GM10248 (cell line): ENCODE measurements at regions not wholly inside any gene's neighbourhood (a gene's known extent, or its start where the extent isn't known, plus 50 kb on each side); places are given as distances from the start of the nearest gene placed in this dataset.
A peak's percentile ranks its signal among the peaks of the same experiment; 100 is the strongest.
"Not testable (repeated sequence)": the region's sequence is repeated elsewhere in the genome, so short reads cannot be mapped to it uniquely, and the experiment has no call there.

Experiments used
- CTCF ChIA-PET: fragments of 300-600 bp; sonication (Branson Sonifier 250); formaldehyde crosslinking; extraction: SDS; loops from one replicate; lab custom pipeline; 2021; ENCODE audit warnings: antibody characterized with exemption; lab: Yijun Ruan, JAX
- POLR2A ChIA-PET: fragments of 350-650 bp; sonication (Branson Sonifier 250); formaldehyde crosslinking; extraction: SDS; loops from one replicate; lab custom pipeline; 2020; ENCODE audit warnings: antibody characterized with exemption; lab: Yijun Ruan, JAX
- DNase-seq: peaks from one replicate; pipeline ENCODE4 v3.0.0; 2012; ENCODE audit errors: extremely low spot score
- TF ChIP-seq, protein P1 (sequence below): IDR thresholded peaks from 2 replicates; pipeline ENCODE4 v1.5.1; 2012; ENCODE audit warnings: mild to moderate bottlenecking, low read depth; ENCODE audit errors: extremely low read depth, missing control alignments, control extremely low read depth

- DNase-seq = no peak
- CTCF ChIA-PET = interaction anchor here (0.7 to 9.2 kb wide), 8 partner anchors 14 to 1093 kb away, joined by 3 to 196 read pairs (median 4); no protein-coding TSS in a partner anchor
- TF ChIP-seq, protein P1, sequence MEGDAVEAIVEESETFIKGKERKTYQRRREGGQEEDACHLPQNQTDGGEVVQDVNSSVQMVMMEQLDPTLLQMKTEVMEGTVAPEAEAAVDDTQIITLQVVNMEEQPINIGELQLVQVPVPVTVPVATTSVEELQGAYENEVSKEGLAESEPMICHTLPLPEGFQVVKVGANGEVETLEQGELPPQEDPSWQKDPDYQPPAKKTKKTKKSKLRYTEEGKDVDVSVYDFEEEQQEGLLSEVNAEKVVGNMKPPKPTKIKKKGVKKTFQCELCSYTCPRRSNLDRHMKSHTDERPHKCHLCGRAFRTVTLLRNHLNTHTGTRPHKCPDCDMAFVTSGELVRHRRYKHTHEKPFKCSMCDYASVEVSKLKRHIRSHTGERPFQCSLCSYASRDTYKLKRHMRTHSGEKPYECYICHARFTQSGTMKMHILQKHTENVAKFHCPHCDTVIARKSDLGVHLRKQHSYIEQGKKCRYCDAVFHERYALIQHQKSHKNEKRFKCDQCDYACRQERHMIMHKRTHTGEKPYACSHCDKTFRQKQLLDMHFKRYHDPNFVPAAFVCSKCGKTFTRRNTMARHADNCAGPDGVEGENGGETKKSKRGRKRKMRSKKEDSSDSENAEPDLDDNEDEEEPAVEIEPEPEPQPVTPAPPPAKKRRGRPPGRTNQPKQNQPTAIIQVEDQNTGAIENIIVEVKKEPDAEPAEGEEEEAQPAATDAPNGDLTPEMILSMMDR = no peak
- POLR2A ChIA-PET = no interaction called here
These were observed 62.0 kb upstream of the TOP1 start for GRCh38 chr20:40966516-40967185.

DNA sequence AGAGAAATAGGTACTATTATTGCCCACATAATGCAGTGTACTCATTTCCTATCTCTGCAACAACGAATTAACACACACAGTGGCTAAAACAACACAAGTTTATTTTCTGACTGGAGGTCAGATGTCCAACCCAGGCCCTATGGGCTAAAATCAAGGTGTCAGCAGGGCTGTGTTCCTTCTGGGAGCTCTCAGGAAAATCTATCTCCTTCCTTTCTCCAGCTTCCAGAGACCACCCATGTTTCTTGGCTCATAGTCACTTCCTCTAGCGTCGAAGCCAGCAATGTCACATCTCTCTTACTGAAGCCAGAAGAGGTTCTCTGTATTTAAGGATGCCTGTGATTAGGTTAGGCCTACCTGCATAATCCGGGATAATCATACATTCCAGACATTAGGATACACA lies 60.9 kb upstream of the TOP1 start:
- TF ChIP-seq, protein P1 = no peak
- ChIA-PET CTCF (interaction anchor here (0.7 to 9.2 kb wide), 26 partner anchors 16 to 377 kb away, joined by 3 to 196 read pairs (median 4); partner anchors contain the start of genes LPIN3 and TOP1), POLR2A (no interaction called here)
- no peak for DNase-seq

DNA sequence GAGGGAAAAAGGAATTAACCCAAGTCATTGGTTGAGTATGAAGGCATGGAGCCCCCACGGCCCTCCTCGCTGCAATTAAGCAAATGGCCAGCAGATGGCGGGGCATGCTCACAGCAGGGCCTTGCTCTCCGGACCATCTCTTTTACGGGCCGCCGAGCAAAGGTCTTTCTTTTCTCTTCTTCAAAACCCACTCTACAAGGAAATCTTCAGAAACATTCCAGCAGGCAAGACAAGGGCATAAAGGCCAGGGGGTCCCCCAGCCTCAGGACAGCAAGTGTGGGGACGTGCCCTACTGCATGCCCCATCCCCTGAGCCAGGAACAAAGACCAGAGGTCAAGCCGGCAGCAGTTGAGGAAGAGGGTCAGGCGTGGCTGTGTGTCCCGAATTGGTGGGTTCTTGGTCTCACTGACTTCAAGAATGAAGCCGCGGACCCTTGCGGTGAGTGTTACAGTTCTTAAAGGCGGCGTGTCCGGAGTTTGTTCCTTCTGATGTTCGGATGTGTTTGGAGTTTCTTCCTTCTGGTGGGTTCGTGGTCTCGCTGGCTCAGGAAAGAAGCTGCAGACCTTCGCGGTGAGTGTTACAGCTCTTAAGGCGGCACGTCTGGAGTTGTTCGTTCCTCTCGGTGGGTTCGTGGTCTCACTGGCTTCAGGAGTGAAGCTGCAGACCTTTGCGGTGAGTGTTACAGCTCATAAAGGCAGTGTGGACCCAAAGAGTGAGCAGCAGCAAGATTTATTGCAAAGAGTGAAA lies 59.6 kb upstream of the TOP1 start:
- POLR2A ChIA-PET = not testable (repeated sequence)
- CTCF ChIA-PET = interaction anchor here (0.6 to 9.2 kb wide), 40 partner anchors 17 to 379 kb away, joined by 3 to 196 read pairs (median 4); partner anchors contain the start of genes LPIN3 and TOP1
- TF ChIP-seq, protein P1 = peak; percentile 96
- peak; percentile 80 for DNase-seq

- no peak for DNase-seq
- TF ChIP-seq, protein P1 = peak; percentile 23
- ChIA-PET CTCF (interaction anchor here (1.3 to 9.2 kb wide), 6 partner anchors 17 to 369 kb away, joined by 3 to 196 read pairs (median 19); partner anchors contain the start of gene LPIN3), POLR2A (no interaction called here)
These were observed 58.4 kb upstream of the TOP1 start for GRCh38 chr20:40970218-40970617.

DNA sequence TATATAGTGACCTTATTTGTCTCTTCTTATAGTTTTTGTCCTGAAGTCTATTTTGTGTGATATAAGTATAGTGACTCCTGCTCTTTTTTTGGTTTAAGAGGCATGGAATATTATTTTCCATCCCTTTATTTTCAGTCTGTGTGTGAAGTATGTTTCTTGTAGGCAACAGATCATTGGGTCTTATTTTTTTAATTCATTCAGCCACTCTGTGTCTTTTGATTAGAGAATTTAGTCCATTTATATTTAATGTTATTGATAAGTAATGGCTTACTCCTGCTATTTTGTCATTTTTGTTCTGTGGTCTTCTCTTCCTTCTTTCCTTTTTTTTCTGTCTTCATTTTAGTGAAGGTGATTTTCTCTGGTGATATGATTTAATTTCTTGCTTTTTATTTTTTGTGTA lies 51.4 kb upstream of the TOP1 start:
- CTCF ChIA-PET = interaction anchor here (7.8 to 18.9 kb wide), 2 partner anchors 11 to 14 kb away, joined by 84 to 196 read pairs; no protein-coding TSS in a partner anchor
- DNase-seq = no peak
- TF ChIP-seq, protein P1 = no peak
- POLR2A ChIA-PET = no interaction called here

DNA sequence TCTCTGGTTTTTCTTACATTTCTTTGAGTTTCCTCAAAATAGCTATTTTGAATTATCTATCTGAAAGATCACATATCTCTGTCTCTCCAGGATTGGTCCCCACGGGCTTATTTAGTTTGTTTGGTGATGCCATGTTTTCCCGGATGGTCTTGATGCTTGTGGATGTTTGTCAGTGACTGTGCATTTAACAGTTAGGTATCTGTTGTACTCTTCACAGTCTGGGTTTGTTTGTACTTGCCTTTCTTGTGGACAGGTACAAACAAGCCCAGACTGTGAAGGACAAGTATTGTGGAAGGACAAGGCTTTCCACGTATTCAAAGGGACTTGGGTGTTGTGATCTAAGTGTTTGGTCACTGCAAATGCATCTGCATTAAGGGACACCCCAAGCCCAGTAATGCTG lies 49.9 kb upstream of the TOP1 start:
- TF ChIP-seq, protein P1 = no peak
- no peak for DNase-seq
- POLR2A ChIA-PET = no interaction called here
- CTCF ChIA-PET = interaction anchor here (1.7 to 18.9 kb wide), 3 partner anchors 12 to 116 kb away, joined by 5 to 196 read pairs (median 84); no protein-coding TSS in a partner anchor
